K562 (cell line): ENCODE measurements at regions not wholly inside any gene's neighbourhood (a gene's known extent, or its start where the extent isn't known, plus 50 kb on each side); places are given as distances from the start of the nearest gene placed in this dataset.

ENCODE experiments used
- AFF4 ChIP-seq: sonication (generic); formaldehyde crosslinking; IDR thresholded peaks from 2 replicates; pipeline ENCODE4 v1.8.0; 2023; ENCODE audit warnings: mild to moderate bottlenecking, missing genetic modification reagents
- CTCF ChIP-seq, 3 experiments: IDR thresholded peaks in 2 of 3; conservative IDR thresholded peaks in 1 of 3; 2 replicates each; pipeline ENCODE4 v1.5.1; 2011 to 2012; ENCODE audit warnings: low read length in 3 of 3, mild to moderate bottlenecking in 3 of 3, control low read depth in 2 of 3, improper control_type of control experiment in 1 of 3, inconsistent platforms in 1 of 3, low read depth in 1 of 3, mixed read lengths in 1 of 3, moderate library complexity in 1 of 3; ENCODE audit not compliant: insufficient read depth in 2 of 3
- EZH2 ChIP-seq: IDR thresholded peaks from 2 replicates; pipeline ENCODE4 v1.6.1; 2012; ENCODE audit warnings: low read depth, mild to moderate bottlenecking, inconsistent platforms, low read length, borderline replicate concordance
- HBP1 ChIP-seq: fragments of 450-650 bp; formaldehyde crosslinking; IDR thresholded peaks from 2 replicates; pipeline ENCODE4 v1.4.0; 2022; ENCODE audit warnings: missing genetic modification characterization
- MTA3 ChIP-seq: fragments of 450-650 bp; formaldehyde crosslinking; IDR thresholded peaks from 2 replicates; pipeline ENCODE4 v1.6.1; 2017; ENCODE audit warnings: mild to moderate bottlenecking, borderline replicate concordance
- USF1 ChIP-seq: sonication (generic); formaldehyde crosslinking; IDR thresholded peaks from 2 replicates; pipeline ENCODE4 v1.9.0; 2022; ENCODE audit warnings: mild to moderate bottlenecking, missing genetic modification reagents
- ZBTB43 ChIP-seq: sonication (generic); formaldehyde crosslinking; IDR thresholded peaks from 2 replicates; pipeline ENCODE4 v1.8.0; 2023; ENCODE audit warnings: mild to moderate bottlenecking, missing genetic modification reagents
- ZNF274 ChIP-seq: IDR thresholded peaks from 2 replicates; pipeline ENCODE4 v1.6.1; 2011; ENCODE audit warnings: low read depth, mild to moderate bottlenecking, low read length, moderate library complexity, borderline replicate concordance
- TF ChIP-seq, protein P1 (sequence below): sonication (generic); formaldehyde crosslinking; IDR thresholded peaks from 2 replicates; pipeline ENCODE4 v1.8.1; 2023; ENCODE audit warnings: mild to moderate bottlenecking, missing genetic modification reagents
- TF ChIP-seq, protein P2 (sequence below), 3 experiments: fragments of 200-800 bp in 1 of 3; fragments of 250-450 bp in 1 of 3; fragments of 450-650 bp in 1 of 3; sonication (Bioruptor Pico) in 1 of 3; sonication (Bioruptor generic) in 1 of 3; formaldehyde crosslinking in 1 of 3; IDR thresholded peaks; 2 replicates each; pipeline versions ENCODE4 v1.6.1 to v1.8.0; 2016 to 2022; ENCODE audit warnings: mild to moderate bottlenecking in 2 of 3, missing genetic modification characterization in 2 of 3, missing compliant biosample characterization in 1 of 3, moderate library complexity in 1 of 3

DNA sequence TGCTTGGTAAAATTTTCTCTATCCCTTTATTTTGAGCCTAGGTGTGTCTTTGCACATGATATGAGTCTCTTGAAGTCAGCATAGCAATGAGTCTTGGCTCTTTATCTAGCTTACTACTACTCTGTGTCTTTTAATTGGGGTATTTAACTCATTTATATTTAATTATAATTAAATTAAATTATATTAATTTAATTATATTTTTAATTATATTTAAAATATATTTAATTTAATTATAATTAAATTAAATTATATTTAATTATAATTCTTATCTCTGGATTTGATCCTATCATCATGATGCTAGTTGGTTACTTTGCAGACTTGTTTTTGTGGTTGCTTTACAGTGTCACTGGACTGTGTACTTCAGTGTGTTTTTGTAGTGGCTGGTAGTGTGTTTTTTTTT, 201.2 kb upstream of the ITM2A start:
- TF ChIP-seq MTA3, result no peak
- no peak for TF ChIP-seq CTCF (IDR thresholded peaks at IDR 0.05 in 2 of 3, conservative IDR thresholded peaks at IDR 0.05 in 1 of 3; ENCODE audit: insufficient read depth in 2 of 3, low read depth in 1 of 3, low read length in 3 of 3)
- TF ChIP-seq HBP1 (CRISPR knock-in tag), result no peak
- TF ChIP-seq, protein P1, sequence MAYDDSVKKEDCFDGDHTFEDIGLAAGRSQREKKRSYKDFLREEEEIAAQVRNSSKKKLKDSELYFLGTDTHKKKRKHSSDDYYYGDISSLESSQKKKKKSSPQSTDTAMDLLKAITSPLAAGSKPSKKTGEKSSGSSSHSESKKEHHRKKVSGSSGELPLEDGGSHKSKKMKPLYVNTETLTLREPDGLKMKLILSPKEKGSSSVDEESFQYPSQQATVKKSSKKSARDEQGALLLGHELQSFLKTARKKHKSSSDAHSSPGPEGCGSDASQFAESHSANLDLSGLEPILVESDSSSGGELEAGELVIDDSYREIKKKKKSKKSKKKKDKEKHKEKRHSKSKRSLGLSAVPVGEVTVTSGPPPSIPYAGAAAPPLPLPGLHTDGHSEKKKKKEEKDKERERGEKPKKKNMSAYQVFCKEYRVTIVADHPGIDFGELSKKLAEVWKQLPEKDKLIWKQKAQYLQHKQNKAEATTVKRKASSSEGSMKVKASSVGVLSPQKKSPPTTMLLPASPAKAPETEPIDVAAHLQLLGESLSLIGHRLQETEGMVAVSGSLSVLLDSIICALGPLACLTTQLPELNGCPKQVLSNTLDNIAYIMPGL (CRISPR knock-in tag), result no peak
- TF ChIP-seq ZBTB43 (CRISPR knock-in tag), result no peak
- TF ChIP-seq EZH2, result no peak
- TF ChIP-seq AFF4 (CRISPR knock-in tag), result no peak
- no peak for TF ChIP-seq USF1 (CRISPR knock-in tag)
- TF ChIP-seq, protein P2, sequence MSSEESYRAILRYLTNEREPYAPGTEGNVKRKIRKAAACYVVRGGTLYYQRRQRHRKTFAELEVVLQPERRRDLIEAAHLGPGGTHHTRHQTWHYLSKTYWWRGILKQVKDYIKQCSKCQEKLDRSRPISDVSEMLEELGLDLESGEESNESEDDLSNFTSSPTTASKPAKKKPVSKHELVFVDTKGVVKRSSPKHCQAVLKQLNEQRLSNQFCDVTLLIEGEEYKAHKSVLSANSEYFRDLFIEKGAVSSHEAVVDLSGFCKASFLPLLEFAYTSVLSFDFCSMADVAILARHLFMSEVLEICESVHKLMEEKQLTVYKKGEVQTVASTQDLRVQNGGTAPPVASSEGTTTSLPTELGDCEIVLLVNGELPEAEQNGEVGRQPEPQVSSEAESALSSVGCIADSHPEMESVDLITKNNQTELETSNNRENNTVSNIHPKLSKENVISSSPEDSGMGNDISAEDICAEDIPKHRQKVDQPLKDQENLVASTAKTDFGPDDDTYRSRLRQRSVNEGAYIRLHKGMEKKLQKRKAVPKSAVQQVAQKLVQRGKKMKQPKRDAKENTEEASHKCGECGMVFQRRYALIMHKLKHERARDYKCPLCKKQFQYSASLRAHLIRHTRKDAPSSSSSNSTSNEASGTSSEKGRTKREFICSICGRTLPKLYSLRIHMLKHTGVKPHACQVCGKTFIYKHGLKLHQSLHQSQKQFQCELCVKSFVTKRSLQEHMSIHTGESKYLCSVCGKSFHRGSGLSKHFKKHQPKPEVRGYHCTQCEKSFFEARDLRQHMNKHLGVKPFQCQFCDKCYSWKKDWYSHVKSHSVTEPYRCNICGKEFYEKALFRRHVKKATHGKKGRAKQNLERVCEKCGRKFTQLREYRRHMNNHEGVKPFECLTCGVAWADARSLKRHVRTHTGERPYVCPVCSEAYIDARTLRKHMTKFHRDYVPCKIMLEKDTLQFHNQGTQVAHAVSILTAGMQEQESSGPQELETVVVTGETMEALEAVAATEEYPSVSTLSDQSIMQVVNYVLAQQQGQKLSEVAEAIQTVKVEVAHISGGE (CRISPR knock-in tag; IDR thresholded peaks at IDR 0.05), result no peak
- no peak for TF ChIP-seq ZNF274
